GM23338 (cell line): ENCODE measurements at regions not wholly inside any gene's neighbourhood (a gene's known extent, or its start where the extent isn't known, plus 50 kb on each side); places are given as distances from the start of the nearest gene placed in this dataset.
A peak's percentile ranks its signal among the peaks of the same experiment; 100 is the strongest.

Experiments used
- ATAC-seq: fragments of 200-7000 bp; cut with Tn5 transposase; 3 replicates; pipeline ENCODE4 v1.9.1; 2020
- DNase-seq: peaks from one replicate; pipeline ENCODE4 v3.0.0-alpha.2; 2015; ENCODE audit warnings: low spot score
- H2AFZ ChIP-seq: fragments of 200-600 bp; sonication (generic); 2 replicates; pipeline ENCODE4 v1.8.0; 2016; ENCODE audit warnings: antibody characterized with exemption, mild to moderate bottlenecking, moderate library complexity
- H3F3A ChIP-seq: fragments of 200-600 bp; sonication (generic); replicated peaks from 2 replicates; pipeline ENCODE4 v1.8.0; 2017; ENCODE audit warnings: antibody characterized with exemption, mixed run types, low read depth
- H3K27ac ChIP-seq: fragments of 200-600 bp; sonication (generic); 2 replicates; pipeline ENCODE4 v1.6.1; 2016; ENCODE audit warnings: low read depth
- H3K27me3 ChIP-seq: fragments of 200-600 bp; sonication (generic); 2 replicates; pipeline ENCODE4 v1.8.0; 2016; ENCODE audit warnings: mild to moderate bottlenecking, mixed run types, moderate library complexity; ENCODE audit not compliant: insufficient read depth
- H3K36me3 ChIP-seq: fragments of 200-600 bp; sonication (generic); 2 replicates; pipeline ENCODE4 v1.8.0; 2016; ENCODE audit warnings: mild to moderate bottlenecking; ENCODE audit not compliant: insufficient read depth
- H3K4me1 ChIP-seq: fragments of 200-600 bp; sonication (generic); 2 replicates; pipeline ENCODE4 v1.8.0; 2016; ENCODE audit warnings: mild to moderate bottlenecking, moderate library complexity; ENCODE audit not compliant: insufficient read depth
- H3K4me2 ChIP-seq: fragments of 200-600 bp; sonication (generic); 2 replicates; pipeline ENCODE4 v1.7.1; 2017; ENCODE audit warnings: mixed run types
- H3K4me3 ChIP-seq: fragments of 200-600 bp; sonication (generic); 2 replicates; pipeline ENCODE4 v1.6.1; 2016; ENCODE audit warnings: mixed run types
- H3K79me2 ChIP-seq: fragments of 200-600 bp; sonication (generic); replicated peaks from 2 replicates; pipeline ENCODE4 v1.8.0; 2017; ENCODE audit warnings: mild to moderate bottlenecking; ENCODE audit not compliant: insufficient read depth
- H3K9me2 ChIP-seq: fragments of 200-600 bp; sonication (generic); 2 replicates; pipeline ENCODE4 v1.8.0; 2017; ENCODE audit not compliant: insufficient read depth
- H4K20me1 ChIP-seq: fragments of 200-600 bp; sonication (generic); replicated peaks from 2 replicates; pipeline ENCODE4 v1.8.0; 2017; ENCODE audit warnings: mild to moderate bottlenecking; ENCODE audit not compliant: insufficient read depth
- H3K27ac Mint-ChIP-seq: 2 replicates; pipeline ENCODE4 v1.8.0; 2020; ENCODE audit warnings: inconsistent platforms, mild to moderate bottlenecking, moderate library complexity, mixed read lengths
- H3K27me3 Mint-ChIP-seq: 3 replicates; pipeline ENCODE4 v1.8.0; 2022; ENCODE audit warnings: low read depth, mild to moderate bottlenecking, moderate library complexity, mixed read lengths, inconsistent platforms; ENCODE audit not compliant: insufficient read depth, poor library complexity
- H3K36me3 Mint-ChIP-seq: 3 replicates; pipeline ENCODE4 v1.8.0; 2021; ENCODE audit warnings: low read depth, mild to moderate bottlenecking, inconsistent platforms, moderate library complexity, mixed read lengths
- H3K4me1 Mint-ChIP-seq: 3 replicates; pipeline ENCODE4 v1.8.0; 2020; ENCODE audit warnings: mild to moderate bottlenecking, inconsistent platforms, mixed read lengths
- H3K4me3 Mint-ChIP-seq: 3 replicates; pipeline ENCODE4 v1.8.0; 2021; ENCODE audit warnings: moderate library complexity, mild to moderate bottlenecking, inconsistent platforms, mixed read lengths
- H3K9me3 Mint-ChIP-seq: 3 replicates; pipeline ENCODE4 v1.8.0; 2020; ENCODE audit warnings: moderate library complexity, mild to moderate bottlenecking, inconsistent platforms, mixed read lengths
- CREB1 ChIP-seq: fragments of 250-450 bp; sonication (Bioruptor Pico); IDR thresholded peaks from 2 replicates; pipeline ENCODE4 v1.5.0; 2020; ENCODE audit warnings: low read depth, mild to moderate bottlenecking, moderate library complexity
- ETS1 ChIP-seq: IDR thresholded peaks from 2 replicates; pipeline ENCODE4 v1.6.1; 2016; ENCODE audit warnings: antibody characterized with exemption
- EZH2 ChIP-seq: fragments of 200-600 bp; sonication (generic); IDR thresholded peaks from one replicate; pipeline ENCODE4 v1.8.0; 2017; ENCODE audit warnings: antibody characterized with exemption, mild to moderate bottlenecking, low read depth; ENCODE audit not compliant: unreplicated experiment
- EZH2phosphoT487 ChIP-seq: fragments of 200-600 bp; sonication (generic); IDR thresholded peaks from one replicate; pipeline ENCODE4 v1.8.1; 2018; ENCODE audit warnings: antibody characterized with exemption; ENCODE audit not compliant: unreplicated experiment
- JUNB ChIP-seq: IDR thresholded peaks from one replicate; pipeline ENCODE4 v1.6.1; 2016; ENCODE audit warnings: antibody characterized with exemption; ENCODE audit not compliant: unreplicated experiment
- NANOG ChIP-seq: IDR thresholded peaks from 2 replicates; pipeline ENCODE4 v1.6.1; 2016; ENCODE audit warnings: antibody characterized with exemption, borderline replicate concordance
- POLR2AphosphoS5 ChIP-seq: IDR thresholded peaks from 2 replicates; pipeline ENCODE4 v1.6.1; 2016; ENCODE audit warnings: antibody characterized with exemption, low read depth
- STAT1 ChIP-seq: IDR thresholded peaks from one replicate; pipeline ENCODE4 v1.6.1; 2016; ENCODE audit warnings: antibody characterized with exemption; ENCODE audit not compliant: unreplicated experiment
- ZNF114 ChIP-seq: fragments of 250-450 bp; sonication (Bioruptor Pico); IDR thresholded peaks from 2 replicates; pipeline ENCODE4 v1.5.0; 2020; ENCODE audit warnings: mild to moderate bottlenecking, moderate library complexity
- ZNF331 ChIP-seq: fragments of 250-450 bp; sonication (Bioruptor Pico); IDR thresholded peaks from 2 replicates; pipeline ENCODE4 v1.5.0; 2020; ENCODE audit warnings: low read depth, mild to moderate bottlenecking, moderate library complexity
- ZNF462 ChIP-seq: fragments of 250-450 bp; sonication (Bioruptor Pico); IDR thresholded peaks from 2 replicates; pipeline ENCODE4 v1.5.0; 2020; ENCODE audit warnings: mild to moderate bottlenecking, moderate library complexity
- TF ChIP-seq, protein P1 (sequence below), 2 experiments: fragments of 200-600 bp in 1 of 2; sonication (generic) in 1 of 2; conservative IDR thresholded peaks; 2 replicates each; pipeline versions ENCODE4 v1.5.1 to v1.6.1; 2016 to 2017; ENCODE audit warnings: antibody characterized with exemption in 2 of 2, low read depth in 2 of 2, mild to moderate bottlenecking in 2 of 2, moderate library complexity in 1 of 2
- TF ChIP-seq, protein P2 (sequence below): IDR thresholded peaks from one replicate; pipeline ENCODE4 v1.6.1; 2018; ENCODE audit warnings: antibody characterized with exemption; ENCODE audit not compliant: unreplicated experiment

DNA sequence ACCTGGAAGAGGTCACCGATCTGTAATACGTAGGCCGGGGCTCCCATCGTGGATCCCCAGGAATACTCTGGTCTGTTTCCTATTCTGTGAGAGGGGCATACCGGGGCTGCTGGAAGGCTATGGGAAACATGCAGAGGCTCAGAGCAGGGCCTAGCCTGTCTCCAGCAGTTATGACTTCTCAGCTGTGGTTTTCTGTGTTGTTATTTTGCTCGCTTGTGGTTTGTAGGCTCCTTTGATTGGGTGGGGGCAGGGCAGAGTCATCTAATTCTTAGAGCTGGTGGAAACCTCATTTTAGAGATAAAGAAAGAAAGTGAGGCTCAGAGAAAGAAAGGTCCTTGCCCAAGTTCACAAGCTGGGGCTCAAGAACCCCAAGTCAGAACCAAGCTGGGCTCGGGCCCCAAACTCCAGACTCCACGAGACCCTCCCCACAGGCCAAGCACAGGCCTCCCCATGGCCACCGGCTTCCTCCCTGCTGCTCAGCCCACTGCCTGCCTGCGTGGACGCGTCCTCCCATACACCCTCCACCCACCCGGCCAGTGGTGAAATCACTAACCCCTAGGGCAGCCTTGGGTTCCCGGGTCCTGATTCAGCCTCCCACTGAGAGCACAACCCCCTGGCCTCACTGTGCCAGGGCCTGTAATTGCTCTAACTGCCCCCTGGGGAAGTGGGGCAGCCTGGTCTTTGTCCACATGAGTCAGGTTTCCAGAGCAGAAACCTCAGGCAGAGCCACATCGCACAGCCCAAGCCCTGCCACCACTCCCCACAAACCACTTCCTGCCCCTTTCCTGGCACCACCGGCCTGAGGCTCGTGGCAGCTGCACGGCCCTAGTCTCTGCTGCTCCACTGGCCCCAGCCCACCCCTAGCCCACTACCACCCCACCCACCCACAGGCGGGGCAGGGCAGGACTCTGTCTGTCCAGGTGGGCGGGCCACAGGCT is 270.8 kb downstream of the UACA start:
- no peaks in the 10 kb centered on the region for H4K20me1 ChIP-seq
- H3K4me1 ChIP-seq: no peaks in the 10 kb centered on the region
- ATAC-seq (no peak), DNase-seq (peak; percentile 19)
- H3K79me2 ChIP-seq: no peaks in the 10 kb centered on the region
- H2AFZ ChIP-seq: no peak overlapping the region
- no peaks in the 10 kb centered on the region for H3K36me3 ChIP-seq
- no peaks in the 10 kb centered on the region for H3K27me3 ChIP-seq
- Mint-ChIP-seq H3K9me3 (no peaks in the 10 kb centered on the region; the same call in 2 of the 3 replicates), H3K4me3 (no peak overlapping the region), H3K27me3 (no peaks in the 10 kb centered on the region), H3K4me1 (peaks cover 9% of the 10 kb centered on the region; the same call in 2 of the 3 replicates), H3K27ac (no peak overlapping the region), H3K36me3 (no peaks in the 10 kb centered on the region)
- H3F3A ChIP-seq: no peaks in the 10 kb centered on the region
- TF ChIP-seq STAT1 (no peak), NANOG (no peak), ZNF114 (no peak), EZH2 (no peak), EZH2phosphoT487 (no peak), JUNB (no peak), POLR2AphosphoS5 (no peak), ETS1 (no peak), CREB1 (CRISPR knock-in tag) (no peak), ZNF462 (CRISPR knock-in tag) (no peak), ZNF331 (no peak)
- TF ChIP-seq, protein P1, sequence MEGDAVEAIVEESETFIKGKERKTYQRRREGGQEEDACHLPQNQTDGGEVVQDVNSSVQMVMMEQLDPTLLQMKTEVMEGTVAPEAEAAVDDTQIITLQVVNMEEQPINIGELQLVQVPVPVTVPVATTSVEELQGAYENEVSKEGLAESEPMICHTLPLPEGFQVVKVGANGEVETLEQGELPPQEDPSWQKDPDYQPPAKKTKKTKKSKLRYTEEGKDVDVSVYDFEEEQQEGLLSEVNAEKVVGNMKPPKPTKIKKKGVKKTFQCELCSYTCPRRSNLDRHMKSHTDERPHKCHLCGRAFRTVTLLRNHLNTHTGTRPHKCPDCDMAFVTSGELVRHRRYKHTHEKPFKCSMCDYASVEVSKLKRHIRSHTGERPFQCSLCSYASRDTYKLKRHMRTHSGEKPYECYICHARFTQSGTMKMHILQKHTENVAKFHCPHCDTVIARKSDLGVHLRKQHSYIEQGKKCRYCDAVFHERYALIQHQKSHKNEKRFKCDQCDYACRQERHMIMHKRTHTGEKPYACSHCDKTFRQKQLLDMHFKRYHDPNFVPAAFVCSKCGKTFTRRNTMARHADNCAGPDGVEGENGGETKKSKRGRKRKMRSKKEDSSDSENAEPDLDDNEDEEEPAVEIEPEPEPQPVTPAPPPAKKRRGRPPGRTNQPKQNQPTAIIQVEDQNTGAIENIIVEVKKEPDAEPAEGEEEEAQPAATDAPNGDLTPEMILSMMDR (conservative IDR thresholded peaks at IDR 0.05; ENCODE audit: low read depth in 2 of 2): no peak
- TF ChIP-seq, protein P2, sequence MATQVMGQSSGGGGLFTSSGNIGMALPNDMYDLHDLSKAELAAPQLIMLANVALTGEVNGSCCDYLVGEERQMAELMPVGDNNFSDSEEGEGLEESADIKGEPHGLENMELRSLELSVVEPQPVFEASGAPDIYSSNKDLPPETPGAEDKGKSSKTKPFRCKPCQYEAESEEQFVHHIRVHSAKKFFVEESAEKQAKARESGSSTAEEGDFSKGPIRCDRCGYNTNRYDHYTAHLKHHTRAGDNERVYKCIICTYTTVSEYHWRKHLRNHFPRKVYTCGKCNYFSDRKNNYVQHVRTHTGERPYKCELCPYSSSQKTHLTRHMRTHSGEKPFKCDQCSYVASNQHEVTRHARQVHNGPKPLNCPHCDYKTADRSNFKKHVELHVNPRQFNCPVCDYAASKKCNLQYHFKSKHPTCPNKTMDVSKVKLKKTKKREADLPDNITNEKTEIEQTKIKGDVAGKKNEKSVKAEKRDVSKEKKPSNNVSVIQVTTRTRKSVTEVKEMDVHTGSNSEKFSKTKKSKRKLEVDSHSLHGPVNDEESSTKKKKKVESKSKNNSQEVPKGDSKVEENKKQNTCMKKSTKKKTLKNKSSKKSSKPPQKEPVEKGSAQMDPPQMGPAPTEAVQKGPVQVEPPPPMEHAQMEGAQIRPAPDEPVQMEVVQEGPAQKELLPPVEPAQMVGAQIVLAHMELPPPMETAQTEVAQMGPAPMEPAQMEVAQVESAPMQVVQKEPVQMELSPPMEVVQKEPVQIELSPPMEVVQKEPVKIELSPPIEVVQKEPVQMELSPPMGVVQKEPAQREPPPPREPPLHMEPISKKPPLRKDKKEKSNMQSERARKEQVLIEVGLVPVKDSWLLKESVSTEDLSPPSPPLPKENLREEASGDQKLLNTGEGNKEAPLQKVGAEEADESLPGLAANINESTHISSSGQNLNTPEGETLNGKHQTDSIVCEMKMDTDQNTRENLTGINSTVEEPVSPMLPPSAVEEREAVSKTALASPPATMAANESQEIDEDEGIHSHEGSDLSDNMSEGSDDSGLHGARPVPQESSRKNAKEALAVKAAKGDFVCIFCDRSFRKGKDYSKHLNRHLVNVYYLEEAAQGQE: no peak
- no peak overlapping the region for H3K4me2 ChIP-seq
- H3K9me2 ChIP-seq: no peaks in the 10 kb centered on the region
- no peak overlapping the region for H3K4me3 ChIP-seq
- no peak overlapping the region for H3K27ac ChIP-seq
